ENCODE measurements at regions not wholly inside any gene's neighbourhood (a gene's known extent, or its start where the extent isn't known, plus 50 kb on each side); places are given as distances from the start of the nearest gene placed in this dataset.

DNA sequence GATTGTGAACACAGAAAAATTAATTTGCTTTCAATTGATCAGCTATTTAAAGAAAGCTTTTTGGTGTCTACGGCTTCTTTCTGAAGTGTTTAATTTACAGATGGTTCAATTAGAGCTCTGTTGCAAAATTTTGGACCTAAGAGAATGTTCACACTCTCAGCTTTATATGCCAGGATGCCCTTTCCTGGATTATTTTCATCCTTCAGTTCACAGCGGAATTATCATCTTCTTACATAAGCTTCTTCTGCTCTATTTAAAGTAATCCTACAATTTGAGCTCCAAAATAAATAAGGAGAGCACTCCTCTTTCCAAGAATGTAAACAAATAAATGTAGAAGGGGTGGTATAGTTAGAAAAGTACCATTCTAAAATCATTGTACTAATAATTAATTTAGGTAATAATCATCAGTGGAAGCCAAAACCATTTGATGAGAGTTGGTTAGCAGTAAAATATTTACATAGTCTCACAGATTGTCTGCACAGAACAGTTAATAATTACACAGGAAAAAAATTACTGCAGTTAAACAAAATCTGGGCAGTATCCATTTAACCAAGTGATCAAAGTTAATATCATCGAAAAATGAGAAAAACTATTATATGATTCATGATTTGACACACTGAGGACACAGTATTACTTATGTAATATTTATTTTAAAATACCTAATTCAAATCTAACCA, 298.0 kb upstream of the TMEM229A start:
- no peak for DNase-seq (ENCODE audit: low read depth)

DNA sequence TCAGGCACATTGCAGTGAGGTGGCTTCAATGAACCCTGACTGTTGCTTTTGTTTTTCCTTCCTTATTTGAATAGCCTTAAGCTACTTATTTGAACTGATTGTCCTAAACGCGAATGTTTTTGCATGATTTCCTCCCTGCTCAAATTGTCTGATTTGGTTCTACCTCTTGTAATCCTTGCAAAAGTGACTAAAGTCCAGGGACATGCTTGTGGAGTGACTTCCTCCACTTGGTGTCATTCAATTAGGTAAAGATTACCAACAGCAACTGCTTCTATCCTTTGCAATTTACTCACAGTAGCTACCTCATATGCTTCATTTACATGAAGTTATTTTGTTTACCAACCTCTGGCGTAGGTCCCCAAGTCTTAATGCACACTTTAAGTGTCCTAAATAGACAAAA, 295.9 kb upstream of the TMEM229A start:
- DNase-seq (ENCODE audit: low read depth) = no peak

DNA sequence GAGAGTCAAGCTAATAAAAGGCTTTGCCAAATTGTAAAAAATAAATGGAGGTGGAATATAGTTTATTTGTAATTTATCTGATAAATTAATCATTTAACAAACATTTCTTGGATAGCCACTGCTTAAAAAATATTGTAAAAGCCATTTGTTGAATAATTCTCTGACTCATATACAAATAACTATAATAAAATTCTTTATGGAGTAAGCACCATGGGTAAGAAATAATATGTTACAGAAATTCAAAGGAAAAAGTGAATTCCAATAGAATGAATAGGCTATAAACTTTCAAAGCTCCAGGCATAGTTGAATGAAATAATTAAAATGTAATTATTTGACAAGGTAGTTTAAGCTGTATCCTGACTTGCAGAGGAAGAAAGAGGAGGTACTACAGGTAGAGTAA, 291.4 kb upstream of the TMEM229A start:
- no peak for DNase-seq (ENCODE audit: low read depth)

DNA sequence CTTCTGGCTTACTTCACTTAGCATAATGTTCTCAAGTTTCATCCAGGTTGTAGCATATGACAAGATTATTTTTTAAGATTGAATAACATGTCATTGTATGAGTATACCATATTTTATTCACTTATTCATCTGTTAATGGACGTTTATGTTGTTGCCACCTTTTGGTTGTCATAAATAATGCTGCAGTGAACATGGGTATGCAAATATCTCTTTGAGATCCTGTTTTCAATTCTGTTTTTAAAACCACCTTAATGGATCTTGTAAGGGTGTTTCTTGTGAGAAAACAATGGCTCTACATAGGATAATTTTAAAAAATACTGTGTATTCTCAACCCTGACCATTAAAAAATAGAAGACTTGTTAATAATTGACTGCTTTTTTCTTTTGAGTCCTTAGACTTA, 290.7 kb upstream of the TMEM229A start:
- DNase-seq (ENCODE audit: low read depth) = no peak

DNA sequence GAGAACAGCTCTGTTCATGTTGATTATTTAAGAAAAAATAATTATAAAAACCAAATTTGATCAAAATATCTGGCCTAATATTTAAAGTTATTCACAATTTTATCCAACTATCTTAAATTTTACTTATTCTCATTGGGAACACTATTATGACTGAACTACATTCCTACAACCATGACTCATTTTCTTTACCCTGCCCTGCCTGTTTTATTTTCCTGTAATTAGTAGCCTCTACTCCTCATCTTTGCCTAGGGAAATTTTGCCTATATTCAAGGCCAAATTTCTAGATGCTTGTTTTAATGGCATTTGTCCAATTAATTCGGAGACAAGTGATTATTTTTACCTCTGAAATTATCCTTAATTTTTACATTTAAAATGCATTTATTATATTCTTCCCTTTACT, 289.7 kb upstream of the TMEM229A start:
- DNase-seq (ENCODE audit: low read depth) = no peak

DNA sequence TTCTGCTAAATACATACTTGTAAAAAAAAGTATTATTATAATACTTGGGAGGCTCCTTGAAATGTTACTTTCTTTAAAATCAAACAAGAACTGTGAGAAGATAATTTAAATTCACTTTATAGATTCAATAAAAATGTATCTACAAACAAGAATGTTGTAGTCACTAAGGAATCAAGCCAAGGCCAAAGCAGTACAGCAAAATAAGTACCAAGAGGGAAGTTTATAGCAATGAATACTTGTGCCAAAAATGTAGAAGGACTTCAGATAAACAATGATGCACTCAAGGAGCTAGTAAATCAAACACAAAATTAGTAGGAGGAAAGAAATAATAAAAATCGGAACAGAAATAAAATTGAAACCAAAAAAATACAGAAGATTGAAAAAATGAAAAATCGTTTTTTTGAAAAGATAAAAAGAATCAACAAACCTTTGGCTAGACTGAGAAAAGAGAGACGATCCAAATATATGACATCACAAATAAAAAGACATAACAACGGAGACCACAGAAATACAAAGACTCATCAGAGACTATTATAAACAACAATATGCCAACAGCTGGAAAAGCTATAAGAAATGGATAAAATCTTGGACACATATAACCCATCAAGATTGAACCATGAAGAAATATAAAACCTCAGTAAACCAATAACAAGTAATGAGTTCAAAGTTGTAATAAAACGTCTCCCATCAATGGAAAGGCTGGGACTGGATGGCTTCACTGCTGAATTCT, 286.0 kb upstream of the TMEM229A start:
- no peak for DNase-seq (ENCODE audit: low read depth)

DNA sequence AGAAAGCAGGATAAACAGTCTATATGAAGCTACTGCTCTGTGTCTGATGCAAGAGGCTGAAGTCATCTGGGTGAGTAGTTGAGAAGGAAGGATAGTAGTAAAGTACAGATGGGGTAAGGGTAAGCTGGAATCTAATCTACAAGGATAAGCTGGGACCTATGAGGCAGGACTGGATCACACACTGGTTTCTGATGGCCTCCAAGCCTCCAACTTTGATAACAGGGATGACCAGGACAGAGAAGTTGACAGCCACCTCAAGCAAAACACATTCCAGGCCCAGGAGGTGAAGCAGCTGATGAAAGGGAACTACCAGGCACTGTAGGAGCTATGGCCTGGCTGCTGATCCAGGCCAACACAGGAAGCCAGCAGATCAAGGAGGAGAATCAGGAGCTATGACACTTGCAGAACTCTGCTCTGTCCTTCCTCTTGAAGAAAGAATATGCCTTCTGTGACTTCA, 278.1 kb upstream of the TMEM229A start:
- no peak for DNase-seq (ENCODE audit: low read depth)

DNA sequence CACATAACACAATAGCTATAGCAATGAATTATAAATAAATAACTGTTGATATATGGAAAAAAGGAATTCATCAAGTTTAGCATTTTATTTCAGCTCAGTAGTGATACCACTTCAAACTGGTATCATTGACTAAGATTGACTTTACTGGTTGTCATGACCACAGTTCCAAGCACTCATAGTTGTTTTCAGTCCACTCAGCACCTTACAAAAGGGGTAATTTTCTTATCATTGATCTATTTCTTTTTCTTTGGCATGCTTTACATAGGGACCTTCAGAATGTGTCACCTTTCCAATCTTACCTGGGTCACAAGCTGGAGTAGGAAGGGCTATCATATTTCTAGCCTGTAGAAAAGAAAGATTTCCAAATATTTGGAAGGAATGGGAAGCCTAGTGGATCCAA, 275.5 kb upstream of the TMEM229A start:
- DNase-seq (ENCODE audit: low read depth) = no peak

DNA sequence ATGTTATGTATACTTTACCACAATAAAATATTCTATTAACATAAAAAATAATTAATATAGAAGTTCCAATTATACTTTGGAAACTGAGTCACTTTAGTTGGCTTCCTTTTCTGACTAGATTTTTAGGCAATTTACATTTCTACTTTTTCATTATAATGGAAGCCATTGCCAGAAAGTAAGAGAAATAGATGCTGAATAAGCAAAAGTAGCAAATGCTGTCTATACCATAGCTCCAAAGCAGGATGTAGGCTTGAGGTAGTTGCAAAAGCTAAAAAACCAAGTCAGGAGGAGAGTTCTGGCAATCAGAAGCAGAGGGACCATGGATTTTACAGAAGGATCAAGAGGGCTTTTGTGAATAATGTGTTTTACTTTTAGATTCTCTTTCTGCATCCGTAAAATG, 262.4 kb upstream of the TMEM229A start:
- no peak for DNase-seq (ENCODE audit: low read depth)

DNA sequence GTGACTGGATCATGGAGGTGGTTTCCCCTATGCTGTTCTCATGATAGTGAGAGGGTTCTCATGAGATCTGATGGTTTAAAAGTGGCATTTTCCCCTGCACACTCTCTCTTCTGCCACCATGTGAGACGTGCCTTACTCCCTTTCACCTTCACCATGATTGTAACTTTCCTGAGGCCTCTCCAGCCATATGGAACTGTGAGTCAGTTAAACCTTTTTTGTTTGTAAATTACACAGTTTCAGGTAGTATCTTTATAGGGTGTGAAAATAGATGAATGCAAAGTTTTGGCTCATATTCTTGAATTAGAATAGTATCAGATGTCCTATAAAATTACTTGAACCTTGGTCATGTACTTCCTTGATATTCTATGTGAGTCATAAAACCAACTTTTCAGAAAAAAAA, 252.1 kb upstream of the TMEM229A start:
- no peak for DNase-seq (ENCODE audit: low read depth)

DNA sequence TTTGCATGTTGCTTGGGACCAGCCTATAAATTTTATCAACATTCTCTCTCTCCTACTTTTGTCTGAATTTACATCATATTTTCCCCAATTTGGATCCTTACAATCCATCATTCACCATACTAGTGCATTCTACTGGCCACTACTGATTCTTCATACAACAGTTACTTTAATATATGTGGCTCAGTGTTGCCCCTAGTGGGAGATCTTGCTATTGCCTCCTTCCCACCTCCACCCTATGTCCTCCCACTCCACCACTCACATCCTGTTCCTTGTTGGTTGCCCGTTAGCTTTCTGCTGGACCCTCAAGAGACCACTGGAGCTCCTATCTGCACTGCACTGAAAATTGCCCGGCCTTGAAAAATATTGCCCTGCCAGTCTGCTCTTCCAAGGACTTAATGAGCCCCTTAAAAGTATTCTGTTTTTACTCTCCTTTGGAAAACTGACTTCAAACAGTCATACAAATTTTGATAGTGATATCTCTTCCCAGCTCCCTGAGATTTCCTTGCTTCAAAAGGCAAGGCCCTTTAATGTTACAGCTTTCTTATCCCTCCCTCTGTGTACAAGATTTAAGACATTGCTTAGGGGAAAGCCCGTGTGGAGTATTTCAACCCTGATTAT, 243.2 kb upstream of the TMEM229A start:
- DNase-seq (ENCODE audit: low read depth) = no peak

DNA sequence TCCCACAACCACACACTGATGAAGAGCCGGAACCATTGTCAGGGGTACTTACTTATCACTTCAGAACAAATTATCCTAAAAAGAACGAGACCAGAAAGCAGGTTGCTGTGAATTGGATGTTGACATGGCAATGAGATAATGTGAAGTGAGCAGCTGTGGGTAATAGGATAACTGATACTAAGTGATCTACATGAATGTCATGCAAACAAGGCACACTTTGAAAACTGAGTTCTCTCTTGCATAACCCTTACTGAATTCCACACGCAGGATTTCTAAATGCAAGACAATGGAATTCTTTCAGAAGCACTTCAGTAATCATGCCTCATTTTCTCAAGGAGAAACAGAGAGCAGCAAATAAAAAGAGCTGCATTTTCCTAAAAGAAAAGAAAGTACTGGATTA, 242.5 kb upstream of the TMEM229A start:
- no peak for DNase-seq (ENCODE audit: low read depth)

DNA sequence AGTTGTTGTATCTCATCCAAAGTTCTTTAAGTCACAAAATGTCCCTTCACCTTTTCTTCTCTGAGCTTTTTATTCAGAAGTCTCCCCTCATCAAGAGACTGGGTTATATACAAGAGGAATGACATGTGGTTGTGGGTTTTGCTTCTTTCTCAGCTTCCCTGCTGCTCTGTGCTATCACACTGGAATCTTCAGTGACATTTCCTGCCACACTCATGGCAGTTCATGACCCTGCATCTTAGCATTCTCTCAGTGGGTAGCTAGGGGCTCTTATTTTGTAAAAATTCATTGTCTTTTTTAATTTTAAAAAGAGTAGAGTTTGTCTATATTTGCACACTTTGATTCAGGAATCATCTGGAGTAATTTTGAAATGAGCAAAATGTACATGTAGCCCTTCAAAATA, 236.9 kb upstream of the TMEM229A start:
- DNase-seq (ENCODE audit: low read depth) = no peak

DNA sequence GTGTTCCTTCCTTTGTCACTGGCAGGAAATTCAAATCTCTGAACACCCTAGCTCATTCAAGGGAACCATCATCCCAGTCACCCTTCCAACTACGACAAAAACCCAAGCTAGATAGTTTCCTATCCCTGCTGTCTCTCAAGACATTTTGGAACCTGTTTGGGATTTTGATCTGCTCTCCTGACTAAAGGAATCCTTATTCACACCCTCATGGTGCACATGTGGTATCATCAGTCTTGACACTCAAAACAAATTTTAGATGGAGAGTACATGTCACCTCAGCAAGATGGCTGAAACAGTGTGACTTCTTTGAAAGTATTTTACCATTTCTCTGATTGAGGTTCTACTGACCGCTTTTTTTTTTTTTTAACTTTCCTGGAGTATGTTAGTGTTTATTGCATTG, 234.3 kb upstream of the TMEM229A start:
- DNase-seq (ENCODE audit: low read depth) = no peak

DNA sequence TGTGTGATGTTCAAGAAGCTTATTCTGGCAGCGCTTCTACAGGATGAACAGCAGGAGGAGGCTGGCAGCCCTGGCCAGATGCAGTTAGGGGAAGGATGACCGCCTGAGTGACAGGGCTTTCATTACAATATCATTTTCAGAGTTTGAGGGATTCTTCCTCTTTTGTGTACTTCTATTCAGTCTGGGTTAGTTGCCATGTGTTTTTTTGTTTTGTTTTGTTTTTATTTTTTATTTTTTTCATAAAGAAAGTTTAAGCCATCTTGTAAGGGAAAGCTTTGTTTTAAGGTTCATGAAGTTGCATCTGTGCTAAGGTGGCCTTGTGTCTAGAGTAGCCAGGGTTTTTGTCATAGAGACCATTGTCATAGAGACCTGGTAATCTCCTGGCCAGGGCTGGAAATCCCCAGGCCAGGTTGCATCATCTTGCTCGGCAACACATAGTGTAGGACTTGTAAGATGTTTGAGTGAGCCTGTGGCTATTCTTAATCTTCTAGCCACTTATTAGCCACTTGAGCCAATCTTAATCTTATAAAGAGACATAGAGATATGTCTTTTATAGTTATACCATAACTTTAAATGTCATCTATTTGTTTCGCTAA, 230.5 kb upstream of the TMEM229A start:
- no peak for DNase-seq (ENCODE audit: low read depth)

DNA sequence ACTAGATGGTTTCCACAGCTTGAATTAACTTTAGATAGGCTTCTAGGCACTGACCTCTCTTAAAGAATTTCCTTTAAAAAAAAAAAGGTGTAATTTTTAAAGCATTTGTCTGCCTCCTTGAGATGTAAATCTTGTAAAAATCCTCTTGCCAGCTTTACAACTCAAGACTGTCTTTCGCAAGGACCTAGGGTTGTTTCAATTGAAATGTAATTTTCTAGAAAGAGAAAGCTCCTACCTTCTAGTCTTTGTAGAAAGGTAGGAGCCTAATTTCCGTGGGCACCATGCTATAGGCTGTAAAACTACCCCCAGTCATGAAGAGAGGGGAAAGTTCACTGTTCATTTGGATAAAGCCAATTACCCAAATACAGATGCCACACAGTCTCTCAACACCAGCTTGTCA, 228.8 kb upstream of the TMEM229A start:
- no peak for DNase-seq (ENCODE audit: low read depth)

DNA sequence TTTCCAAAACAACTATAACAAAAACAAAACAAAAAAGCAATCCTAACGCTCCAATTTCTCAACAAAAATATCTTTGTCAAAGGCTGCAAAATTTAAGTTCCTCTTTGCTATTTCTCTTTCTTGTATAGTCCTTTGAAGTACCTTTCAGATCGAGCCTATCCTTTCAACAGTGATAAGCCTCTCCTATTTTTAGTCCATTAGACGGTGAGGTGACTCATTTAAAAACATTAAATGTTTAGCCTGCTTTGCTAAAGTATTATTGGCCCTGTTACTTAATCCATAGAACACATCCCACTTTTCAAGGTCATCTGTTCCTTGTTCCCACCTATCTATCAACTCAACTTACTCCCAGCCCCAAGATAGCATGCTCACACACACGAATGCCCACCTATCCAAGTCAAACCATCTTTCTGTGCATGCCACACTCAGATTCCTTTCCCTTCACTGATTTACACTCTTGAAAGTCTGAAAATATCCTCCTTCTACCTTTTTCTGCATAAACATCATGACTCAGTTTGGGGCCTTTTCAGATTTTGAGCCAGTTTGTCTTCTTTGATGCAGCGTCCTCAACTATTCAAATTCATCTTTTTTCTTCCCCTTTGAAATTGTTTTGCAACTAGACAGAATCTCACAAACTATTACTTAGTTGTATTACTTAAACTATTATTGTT, 224.9 kb upstream of the TMEM229A start:
- DNase-seq (ENCODE audit: low read depth) = no peak

DNA sequence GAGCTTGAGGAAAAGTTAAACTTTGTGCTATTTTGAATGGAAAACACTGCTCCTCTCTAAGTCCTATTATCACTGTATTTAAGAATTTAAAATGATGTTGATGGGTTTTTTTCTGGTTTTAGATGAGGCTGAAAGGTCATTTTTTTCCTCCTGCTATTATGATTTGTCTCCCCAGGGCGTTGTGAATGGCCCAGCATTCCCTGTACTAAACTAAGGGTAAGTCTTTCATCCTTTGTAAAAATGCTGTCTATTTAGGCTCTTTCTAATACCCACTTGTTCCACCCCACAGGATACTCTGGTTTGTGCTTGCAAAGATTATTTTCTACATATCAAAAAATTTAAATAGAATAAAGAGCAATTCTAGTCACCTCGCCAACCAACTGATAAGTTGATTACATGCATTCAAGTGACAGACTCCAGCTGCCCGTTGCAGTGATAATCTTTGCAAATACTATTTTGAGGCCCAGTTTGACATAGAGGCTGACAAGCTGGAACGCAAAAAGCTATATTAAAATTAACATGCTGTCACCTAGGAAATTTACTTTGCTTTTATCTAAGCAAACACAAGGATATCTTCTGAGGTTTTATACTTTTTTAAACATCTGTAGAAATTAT, 222.3 kb upstream of the TMEM229A start:
- DNase-seq (ENCODE audit: low read depth) = no peak

DNA sequence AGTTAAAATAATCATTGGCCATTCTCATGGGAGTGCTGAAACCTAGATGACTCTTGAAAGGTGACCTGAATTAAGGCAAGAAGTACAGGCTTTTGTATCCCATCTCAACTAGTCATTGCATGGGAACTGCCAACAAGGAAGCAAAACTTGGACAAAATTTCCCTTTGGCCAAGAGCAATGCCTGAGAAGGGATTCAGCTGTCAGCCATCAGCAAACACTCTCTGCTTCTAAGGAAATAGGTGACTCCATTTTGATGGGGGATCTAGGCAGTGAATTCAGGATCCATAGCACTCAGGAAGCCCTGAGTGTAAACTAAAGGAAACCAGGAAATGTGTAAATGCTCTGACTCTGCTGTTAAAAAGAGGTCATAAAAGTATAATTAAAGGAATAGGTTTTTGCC, 221.5 kb upstream of the TMEM229A start:
- no peak for DNase-seq (ENCODE audit: low read depth)

DNA sequence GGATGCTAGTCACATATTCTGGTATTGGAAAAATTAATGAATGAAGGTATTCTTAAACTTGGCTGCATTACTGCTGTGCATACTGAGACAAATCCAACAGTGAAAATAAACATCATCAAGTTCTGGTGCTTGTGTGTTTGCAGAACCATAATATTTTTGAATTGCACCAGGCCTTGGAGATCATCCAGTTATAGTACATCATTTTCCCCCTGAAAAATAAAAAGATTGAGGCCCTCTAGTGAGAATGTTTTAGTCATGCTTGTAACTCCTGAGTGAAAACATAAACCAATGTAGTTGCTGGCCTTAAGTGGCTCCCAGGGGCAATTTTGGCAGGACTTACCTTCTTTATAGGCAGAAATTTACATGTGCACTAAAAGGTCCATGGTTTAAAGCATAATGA, 218.8 kb upstream of the TMEM229A start:
- DNase-seq (ENCODE audit: low read depth) = no peak

DNA sequence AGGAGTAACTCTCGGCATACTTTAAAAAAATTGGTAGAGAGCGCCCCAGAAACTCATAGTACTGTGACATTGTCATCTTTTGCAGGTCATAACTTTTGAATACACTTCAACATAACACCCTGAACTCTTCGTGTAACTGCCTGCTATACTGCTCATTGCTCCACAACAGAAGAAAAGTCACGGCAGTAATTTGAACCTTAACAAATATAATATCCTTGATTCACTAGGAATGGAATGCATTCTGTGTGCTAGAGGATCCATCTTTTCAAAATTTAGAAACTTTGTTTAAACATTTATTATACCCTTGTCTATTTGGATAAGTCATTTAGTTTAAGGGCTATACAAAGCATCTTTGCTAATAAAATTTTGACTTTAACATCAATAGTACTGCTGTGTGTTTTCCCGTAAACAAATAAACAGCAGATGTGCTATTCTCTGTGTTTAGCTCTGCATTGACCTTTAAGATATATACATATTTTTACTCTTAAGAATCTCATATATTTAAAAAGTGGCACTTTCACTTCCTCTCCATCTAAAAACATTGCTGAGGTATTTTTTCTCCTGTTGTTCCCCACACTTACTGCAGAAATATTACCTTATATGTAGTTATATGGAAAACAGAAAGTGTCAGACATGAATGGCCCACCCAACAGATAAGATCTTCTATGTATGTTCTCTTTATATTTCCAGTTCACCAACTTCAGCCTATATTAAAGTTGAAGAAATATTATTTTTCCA, 217.6 kb upstream of the TMEM229A start:
- no peak for DNase-seq (ENCODE audit: low read depth)
